ENCODE measurements at regions not wholly inside any gene's neighbourhood (a gene's known extent, or its start where the extent isn't known, plus 50 kb on each side); places are given as distances from the start of the nearest gene placed in this dataset.

DNA sequence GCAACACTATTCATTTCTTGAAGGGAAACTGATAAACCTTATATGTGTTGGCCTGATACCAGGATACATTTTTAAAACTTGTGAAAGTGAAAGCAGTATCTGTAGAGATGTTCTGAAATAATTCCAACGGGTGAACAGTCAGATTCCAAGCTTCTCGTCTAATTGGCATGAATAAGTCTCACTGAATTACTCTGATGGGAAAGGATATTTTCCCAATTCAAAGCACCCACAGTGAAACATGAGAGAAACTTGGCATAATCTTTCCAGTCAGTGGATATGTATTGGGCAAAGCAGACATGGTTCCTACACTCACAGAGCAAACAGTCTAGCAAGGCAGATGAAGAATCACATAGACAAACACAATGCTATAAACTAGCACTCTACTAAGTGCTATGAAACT is 413.1 kb downstream of the MED13L start:
- TF ChIP-seq, protein P1, sequence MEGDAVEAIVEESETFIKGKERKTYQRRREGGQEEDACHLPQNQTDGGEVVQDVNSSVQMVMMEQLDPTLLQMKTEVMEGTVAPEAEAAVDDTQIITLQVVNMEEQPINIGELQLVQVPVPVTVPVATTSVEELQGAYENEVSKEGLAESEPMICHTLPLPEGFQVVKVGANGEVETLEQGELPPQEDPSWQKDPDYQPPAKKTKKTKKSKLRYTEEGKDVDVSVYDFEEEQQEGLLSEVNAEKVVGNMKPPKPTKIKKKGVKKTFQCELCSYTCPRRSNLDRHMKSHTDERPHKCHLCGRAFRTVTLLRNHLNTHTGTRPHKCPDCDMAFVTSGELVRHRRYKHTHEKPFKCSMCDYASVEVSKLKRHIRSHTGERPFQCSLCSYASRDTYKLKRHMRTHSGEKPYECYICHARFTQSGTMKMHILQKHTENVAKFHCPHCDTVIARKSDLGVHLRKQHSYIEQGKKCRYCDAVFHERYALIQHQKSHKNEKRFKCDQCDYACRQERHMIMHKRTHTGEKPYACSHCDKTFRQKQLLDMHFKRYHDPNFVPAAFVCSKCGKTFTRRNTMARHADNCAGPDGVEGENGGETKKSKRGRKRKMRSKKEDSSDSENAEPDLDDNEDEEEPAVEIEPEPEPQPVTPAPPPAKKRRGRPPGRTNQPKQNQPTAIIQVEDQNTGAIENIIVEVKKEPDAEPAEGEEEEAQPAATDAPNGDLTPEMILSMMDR (IDR thresholded peaks at IDR 0.05) = no peak

GRCh38 chr12:115860619-115861018 is 416.9 kb downstream of the MED13L start:
- WGBS (ENCODE audit: insufficient coverage) = 66% methylated on average over 2 of the region's 3 CpGs
- no peak overlapping the region for H3K4me3 Mint-ChIP-seq
- no peak overlapping the region for H3K27ac ChIP-seq (ENCODE audit: low read depth in 1 of 2, low read length in 2 of 2)
- peaks cover 0 to 2% (median 0%) of the 10 kb centered on the region in 7 donors for H3K9me3 Mint-ChIP-seq
- intact Hi-C loops (cut with micrococcal nuclease) = no loop called here
- no peak overlapping the region for H3K4me2 ChIP-seq (replicated peaks; ENCODE audit: extremely low read depth, low read length, poor library complexity, severe bottlenecking)
- TF ChIP-seq, protein P1 (IDR thresholded peaks at IDR 0.05) = no peak
- DNase-seq = no peak
- no peaks in the 10 kb centered on the region for H4K20me1 ChIP-seq (ENCODE audit: insufficient read depth, low read length)
- H3K27ac Mint-ChIP-seq = no peak overlapping the region
- H3K4me1 ChIP-seq (ENCODE audit: control insufficient read depth in 1 of 2, insufficient read depth in 2 of 2, low read length in 2 of 2) = no peaks in the 10 kb centered on the region
- no peak overlapping the region for H3K9ac ChIP-seq (ENCODE audit: insufficient read depth, low read length, poor library complexity, severe bottlenecking)
- no peaks in the 10 kb centered on the region for H3K9me3 ChIP-seq (replicated peaks in 1 of 2; ENCODE audit: control insufficient read depth in 1 of 2, insufficient read depth in 1 of 2, low read length in 2 of 2)
- H3K4me1 Mint-ChIP-seq = peaks cover 6% of the 10 kb centered on the region
- H3K4me3 ChIP-seq (replicated peaks in 1 of 3; ENCODE audit: low read depth in 2 of 3, low read length in 3 of 3) = no peak overlapping the region
- H3K36me3 Mint-ChIP-seq = no peaks in the 10 kb centered on the region
- no peak overlapping the region for H2AFZ ChIP-seq (ENCODE audit: insufficient read depth, low read depth, low read length, poor library complexity, severe bottlenecking)
- H3K79me2 ChIP-seq (ENCODE audit: insufficient read depth, low read length) = no peaks in the 10 kb centered on the region
- H3K27me3 ChIP-seq (ENCODE audit: control insufficient read depth in 2 of 2, insufficient read depth in 2 of 2, low read length in 2 of 2) = peaks cover 0 to 3% of the 10 kb centered on the region in 2 donors
- peaks cover 3 to 18% (median 7%) of the 10 kb centered on the region in 3 donors for H3K27me3 Mint-ChIP-seq (ENCODE audit: low read depth in 3 of 3)
- H3K36me3 ChIP-seq (replicated peaks in 1 of 2; ENCODE audit: control insufficient read depth in 1 of 2, insufficient read depth in 2 of 2, low read length in 2 of 2) = no peaks in the 10 kb centered on the region

More for the DNA sequence above, 413.1 kb downstream of the MED13L start:
- no peaks in the 10 kb centered on the region for H4K20me1 ChIP-seq (ENCODE audit: insufficient read depth, low read length)
- peaks cover 0 to 3% of the 10 kb centered on the region in 2 donors for H3K27me3 ChIP-seq (ENCODE audit: control insufficient read depth in 2 of 2, insufficient read depth in 2 of 2, low read length in 2 of 2)
- Mint-ChIP-seq H3K4me1 (peaks cover 1% of the 10 kb centered on the region), H3K27ac (no peak overlapping the region), H3K9me3 (peaks cover 0 to 2% (median 0%) of the 10 kb centered on the region in 7 donors), H3K4me3 (no peak overlapping the region), H3K27me3 (ENCODE audit: low read depth in 3 of 3) (peaks cover 5 to 16% (median 5%) of the 10 kb centered on the region in 3 donors), H3K36me3 (no peaks in the 10 kb centered on the region)
- H3K9ac ChIP-seq (ENCODE audit: insufficient read depth, low read length, poor library complexity, severe bottlenecking) = no peak overlapping the region
- H2AFZ ChIP-seq (ENCODE audit: insufficient read depth, low read depth, low read length, poor library complexity, severe bottlenecking) = no peak overlapping the region
- H3K4me3 ChIP-seq (replicated peaks in 1 of 3; ENCODE audit: low read depth in 2 of 3, low read length in 3 of 3) = no peak overlapping the region
- H3K4me2 ChIP-seq (replicated peaks; ENCODE audit: extremely low read depth, low read length, poor library complexity, severe bottlenecking) = no peak overlapping the region
- no peaks in the 10 kb centered on the region for H3K36me3 ChIP-seq (replicated peaks in 1 of 2; ENCODE audit: control insufficient read depth in 1 of 2, insufficient read depth in 2 of 2, low read length in 2 of 2)
- no CpG with 5 or more reads among the region's 2 CpGs for WGBS (ENCODE audit: insufficient coverage)
- H3K27ac ChIP-seq (ENCODE audit: low read depth in 1 of 2, low read length in 2 of 2) = no peak overlapping the region
- DNase-seq = no peak
- H3K9me3 ChIP-seq (replicated peaks in 1 of 2; ENCODE audit: control insufficient read depth in 1 of 2, insufficient read depth in 1 of 2, low read length in 2 of 2) = no peaks in the 10 kb centered on the region
- intact Hi-C loops (cut with micrococcal nuclease) = no loop called here
- no peaks in the 10 kb centered on the region for H3K4me1 ChIP-seq (ENCODE audit: control insufficient read depth in 1 of 2, insufficient read depth in 2 of 2, low read length in 2 of 2)
- no peaks in the 10 kb centered on the region for H3K79me2 ChIP-seq (ENCODE audit: insufficient read depth, low read length)
